AG04450 (cell line): ENCODE measurements at regions not wholly inside any gene's neighbourhood (a gene's known extent, or its start where the extent isn't known, plus 50 kb on each side); places are given as distances from the start of the nearest gene placed in this dataset.

ENCODE experiments used
- CTCF ChIA-PET: fragments of 300-600, 350-600 bp; formaldehyde crosslinking; extraction: SDS; loops from one replicate; lab custom pipeline; 2022; ENCODE audit warnings: antibody characterized with exemption, inconsistent platforms; lab: Charles Lee
- POLR2A ChIA-PET: fragments of 350-600 bp; formaldehyde crosslinking; extraction: SDS; loops from one replicate; lab custom pipeline; 2021; ENCODE audit warnings: antibody characterized with exemption, inconsistent platforms; lab: Yijun Ruan, JAX
- DNase-seq: peaks from one replicate; pipeline ENCODE4 v3.0.0-alpha.2; 2011; ENCODE audit warnings: low read depth, low spot score
- H3K27ac ChIP-seq: one replicate; pipeline ENCODE4 v1.5.1; 2012; ENCODE audit warnings: low read depth, low read length, control low read depth
- H3K27me3 ChIP-seq: one replicate; pipeline ENCODE4 v1.6.0; 2012; ENCODE audit warnings: low read length; ENCODE audit not compliant: control insufficient read depth, insufficient read depth
- H3K4me3 ChIP-seq: 2 replicates; pipeline ENCODE4 v1.5.1; 2011; ENCODE audit warnings: mild to moderate bottlenecking, low read depth, low read length, control low read depth
- H3K9me3 ChIP-seq: 2 replicates; pipeline ENCODE4 v1.5.1; 2012; ENCODE audit warnings: low read length; ENCODE audit not compliant: control insufficient read depth, insufficient read depth
- TF ChIP-seq, protein P1 (sequence below): IDR thresholded peaks from 2 replicates; pipeline ENCODE4 v1.5.1; 2011; ENCODE audit warnings: low read depth, low read length, control low read depth, inconsistent platforms

DNA sequence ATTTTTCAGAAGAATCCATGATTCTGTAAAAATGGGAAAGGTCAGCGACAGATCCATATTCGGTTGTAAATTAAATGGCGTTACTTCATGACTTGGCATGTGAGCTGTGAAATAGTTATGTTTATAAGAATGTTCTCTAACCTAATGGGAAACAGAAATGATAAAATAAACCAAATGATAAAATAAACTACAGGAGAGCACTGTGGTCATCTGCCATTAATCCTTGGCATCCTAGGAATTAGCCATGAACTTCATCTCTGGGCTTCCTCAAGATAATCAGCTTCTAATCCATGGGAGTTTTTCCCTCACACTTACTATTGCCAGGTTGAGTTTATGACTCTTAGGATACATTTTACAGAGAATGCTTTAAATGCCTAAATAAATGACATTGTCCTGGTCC lies 94.6 kb upstream of the SLC30A5 start:
- CTCF ChIA-PET: interaction anchor here (0.9 to 1.1 kb wide), 2 partner anchors 9 to 1849 kb away, joined by 3 read pairs; no protein-coding TSS in a partner anchor
- H3K27me3 ChIP-seq: peaks cover 3% of the 10 kb centered on the region
- no peak overlapping the region for H3K4me3 ChIP-seq
- POLR2A ChIA-PET: no interaction called here
- TF ChIP-seq, protein P1, sequence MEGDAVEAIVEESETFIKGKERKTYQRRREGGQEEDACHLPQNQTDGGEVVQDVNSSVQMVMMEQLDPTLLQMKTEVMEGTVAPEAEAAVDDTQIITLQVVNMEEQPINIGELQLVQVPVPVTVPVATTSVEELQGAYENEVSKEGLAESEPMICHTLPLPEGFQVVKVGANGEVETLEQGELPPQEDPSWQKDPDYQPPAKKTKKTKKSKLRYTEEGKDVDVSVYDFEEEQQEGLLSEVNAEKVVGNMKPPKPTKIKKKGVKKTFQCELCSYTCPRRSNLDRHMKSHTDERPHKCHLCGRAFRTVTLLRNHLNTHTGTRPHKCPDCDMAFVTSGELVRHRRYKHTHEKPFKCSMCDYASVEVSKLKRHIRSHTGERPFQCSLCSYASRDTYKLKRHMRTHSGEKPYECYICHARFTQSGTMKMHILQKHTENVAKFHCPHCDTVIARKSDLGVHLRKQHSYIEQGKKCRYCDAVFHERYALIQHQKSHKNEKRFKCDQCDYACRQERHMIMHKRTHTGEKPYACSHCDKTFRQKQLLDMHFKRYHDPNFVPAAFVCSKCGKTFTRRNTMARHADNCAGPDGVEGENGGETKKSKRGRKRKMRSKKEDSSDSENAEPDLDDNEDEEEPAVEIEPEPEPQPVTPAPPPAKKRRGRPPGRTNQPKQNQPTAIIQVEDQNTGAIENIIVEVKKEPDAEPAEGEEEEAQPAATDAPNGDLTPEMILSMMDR: no peak
- no peak for DNase-seq
- no peaks in the 10 kb centered on the region for H3K9me3 ChIP-seq
- H3K27ac ChIP-seq: no peak overlapping the region

DNA sequence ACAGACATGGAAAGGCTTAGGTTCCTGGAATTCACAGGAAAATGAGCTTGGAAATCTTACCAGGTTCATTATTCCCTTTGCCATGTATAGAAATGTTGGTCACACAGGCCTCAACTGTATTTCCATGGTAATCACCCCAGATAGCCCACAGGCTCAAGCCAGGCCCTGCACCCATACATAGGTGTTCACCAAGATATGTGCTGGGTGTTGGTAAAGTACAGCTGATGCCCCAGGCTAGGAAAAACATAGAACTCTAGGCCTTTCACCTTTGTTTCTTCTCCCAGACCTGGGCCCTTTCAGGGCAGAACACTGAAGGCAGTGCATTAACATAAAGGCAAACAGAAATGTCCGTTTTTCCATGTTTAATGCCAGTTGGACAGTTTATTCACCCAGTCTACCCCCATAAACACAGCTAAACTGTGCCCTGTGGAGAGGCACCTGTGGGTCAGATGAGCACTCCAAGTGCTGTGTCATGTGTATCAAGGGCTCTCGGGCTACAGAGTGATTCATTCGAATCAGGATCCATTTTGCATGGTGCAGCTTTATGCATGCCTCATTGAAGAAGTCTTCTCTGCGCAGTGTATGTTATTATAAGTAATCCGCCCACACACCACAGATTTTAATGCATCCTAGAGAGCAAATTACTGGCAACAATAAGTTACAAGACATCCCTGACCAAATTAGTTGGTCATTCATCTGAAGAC lies 93.4 kb upstream of the SLC30A5 start:
- TF ChIP-seq, protein P1: no peak
- H3K27me3 ChIP-seq: peaks cover 3% of the 10 kb centered on the region
- no peak overlapping the region for H3K4me3 ChIP-seq
- no peak overlapping the region for H3K27ac ChIP-seq
- DNase-seq: no peak
- ChIA-PET POLR2A (no interaction called here), CTCF (interaction anchor here (0.6 to 0.9 kb wide), 3 partner anchors 28 to 1850 kb away, joined by 3 read pairs; no protein-coding TSS in a partner anchor)
- H3K9me3 ChIP-seq: no peaks in the 10 kb centered on the region

DNA sequence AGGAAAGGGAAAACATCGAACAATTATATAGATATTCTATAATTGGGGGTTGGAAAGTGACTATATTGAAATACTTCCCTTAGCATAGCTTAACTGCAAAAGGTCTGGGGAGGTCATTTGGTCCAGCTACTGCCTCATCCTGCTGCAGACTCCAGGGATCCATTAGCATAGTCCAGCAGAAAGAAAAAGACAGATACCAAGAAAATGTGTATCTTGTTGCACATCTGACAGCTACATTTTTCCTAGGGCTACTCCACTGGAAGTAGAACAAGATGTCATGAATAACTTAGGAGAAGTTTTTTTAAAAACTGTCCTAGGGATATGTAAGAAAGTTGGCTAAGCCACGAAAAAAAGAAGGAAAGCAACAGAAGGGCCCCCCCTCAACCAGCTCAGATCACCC lies 92.9 kb upstream of the SLC30A5 start:
- ChIA-PET CTCF (interaction anchor here (0.6 kb wide), 1 partner anchor 43 kb away, joined by 3 read pairs; no protein-coding TSS in a partner anchor), POLR2A (no interaction called here)
- no peaks in the 10 kb centered on the region for H3K9me3 ChIP-seq
- TF ChIP-seq, protein P1: no peak
- H3K4me3 ChIP-seq: no peak overlapping the region
- no peak overlapping the region for H3K27ac ChIP-seq
- H3K27me3 ChIP-seq: peaks cover 3% of the 10 kb centered on the region
- DNase-seq: no peak

DNA sequence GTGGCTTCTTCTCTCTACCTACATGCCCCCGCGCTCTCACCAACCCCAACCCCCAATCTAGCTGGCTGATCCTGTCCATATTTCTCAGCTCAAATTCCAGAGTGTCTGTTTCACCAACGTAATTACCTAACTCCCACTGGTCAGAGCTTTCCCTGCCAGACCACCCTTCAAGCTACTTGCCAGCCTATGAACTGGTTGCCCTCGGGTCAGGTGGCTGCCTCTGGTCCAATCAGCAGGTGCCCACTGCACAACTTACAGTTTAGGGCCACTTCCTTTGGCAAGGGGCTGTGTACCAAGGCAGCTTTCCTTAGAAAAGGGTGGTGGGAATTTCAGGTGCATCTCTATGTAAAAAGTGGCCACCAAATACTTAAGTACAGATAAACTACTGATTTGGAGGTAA lies 92.2 kb upstream of the SLC30A5 start:
- H3K9me3 ChIP-seq: no peaks in the 10 kb centered on the region
- ChIA-PET POLR2A (no interaction called here), CTCF (no interaction called here)
- DNase-seq: no peak
- no peak overlapping the region for H3K27ac ChIP-seq
- H3K4me3 ChIP-seq: no peak overlapping the region
- TF ChIP-seq, protein P1: no peak
- peaks cover 3% of the 10 kb centered on the region for H3K27me3 ChIP-seq

DNA sequence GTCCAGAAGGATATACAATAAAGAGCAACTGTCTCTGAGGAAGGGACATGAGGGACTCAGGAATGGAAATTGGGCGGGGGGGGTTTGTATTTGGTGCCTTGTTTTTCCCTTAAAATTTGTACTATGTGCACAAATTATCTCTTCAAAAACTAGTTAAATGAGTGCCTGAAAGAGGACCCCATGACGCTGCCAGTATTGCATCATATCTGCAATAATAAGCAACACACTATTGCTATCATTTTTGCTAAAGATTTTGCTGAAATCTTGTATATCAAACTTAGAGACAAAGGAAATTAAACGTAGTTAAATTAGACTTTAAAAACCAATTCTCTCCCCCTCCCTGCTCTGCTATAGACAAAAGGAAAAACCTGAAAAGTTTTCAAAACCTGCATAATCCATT lies 89.7 kb upstream of the SLC30A5 start:
- TF ChIP-seq, protein P1: no peak
- Histone ChIP-seq H3K27ac (no peak overlapping the region), H3K9me3 (no peaks in the 10 kb centered on the region), H3K4me3 (no peak overlapping the region), H3K27me3 (peaks cover 3% of the 10 kb centered on the region)
- CTCF ChIA-PET: no interaction called here
- no peak for DNase-seq
- POLR2A ChIA-PET: no interaction called here
